Hepatocyte (in vitro differentiated cells): ENCODE measurements at regions not wholly inside any gene's neighbourhood (a gene's known extent, or its start where the extent isn't known, plus 50 kb on each side); places are given as distances from the start of the nearest gene placed in this dataset.

ENCODE experiments used
- DNase-seq: peaks from one replicate; pipeline ENCODE4 v3.0.0-alpha.2; 2016; ENCODE audit warnings: low spot score
- H2AFZ ChIP-seq: fragments of 200-600 bp; sonication (generic); 2 replicates; pipeline ENCODE4 v1.6.0; 2016; ENCODE audit warnings: antibody characterized with exemption, mild to moderate bottlenecking
- H3K27ac ChIP-seq: fragments of 200-600 bp; sonication (generic); 2 replicates; pipeline ENCODE4 v1.5.1; 2016; ENCODE audit warnings: mild to moderate bottlenecking
- H3K27me3 ChIP-seq: fragments of 200-600 bp; sonication (generic); 2 replicates; pipeline ENCODE4 v1.6.1; 2016
- H3K36me3 ChIP-seq: fragments of 200-600 bp; sonication (generic); replicated peaks from 2 replicates; pipeline ENCODE4 v1.5.1; 2016; ENCODE audit warnings: low read depth; ENCODE audit not compliant: insufficient read depth
- H3K4me1 ChIP-seq: fragments of 200-600 bp; sonication (generic); 2 replicates; pipeline ENCODE4 v1.5.1; 2016; ENCODE audit warnings: mild to moderate bottlenecking, moderate library complexity; ENCODE audit not compliant: insufficient read depth
- H3K4me2 ChIP-seq: fragments of 200-600 bp; sonication (generic); 2 replicates; pipeline ENCODE4 v1.6.0; 2016
- H3K4me3 ChIP-seq: fragments of 200-600 bp; sonication (generic); 2 replicates; pipeline ENCODE4 v1.5.1; 2016; ENCODE audit warnings: mild to moderate bottlenecking
- H3K79me2 ChIP-seq: fragments of 200-600 bp; sonication (generic); 2 replicates; pipeline ENCODE4 v1.6.0; 2017; ENCODE audit warnings: mild to moderate bottlenecking
- H3K9me2 ChIP-seq: fragments of 200-600 bp; sonication (generic); replicated peaks from 2 replicates; pipeline ENCODE4 v1.6.0; 2017; ENCODE audit warnings: mild to moderate bottlenecking; ENCODE audit not compliant: insufficient read depth
- H3K9me3 ChIP-seq: fragments of 200-600 bp; sonication (generic); 2 replicates; pipeline ENCODE4 v1.5.1; 2016; ENCODE audit warnings: low read depth, mild to moderate bottlenecking
- H4K20me1 ChIP-seq: fragments of 200-600 bp; sonication (generic); 2 replicates; pipeline ENCODE4 v1.6.0; 2016; ENCODE audit warnings: mild to moderate bottlenecking; ENCODE audit not compliant: insufficient read depth, poor library complexity, severe bottlenecking
- CTCF ChIP-seq: fragments of 200-600 bp; sonication (generic); IDR thresholded peaks from 2 replicates; pipeline ENCODE4 v1.5.1; 2016; ENCODE audit warnings: antibody characterized with exemption, mild to moderate bottlenecking; ENCODE audit not compliant: poor library complexity
- EZH2 ChIP-seq: fragments of 200-600 bp; sonication (generic); IDR thresholded peaks from 2 replicates; pipeline ENCODE4 v1.6.1; 2016; ENCODE audit warnings: antibody characterized with exemption, mild to moderate bottlenecking, borderline replicate concordance
- EZH2phosphoT487 ChIP-seq: fragments of 200-600 bp; sonication (generic); IDR thresholded peaks from one replicate; pipeline ENCODE4 v1.6.1; 2018; ENCODE audit warnings: antibody characterized with exemption, mild to moderate bottlenecking, low read depth, moderate library complexity; ENCODE audit not compliant: unreplicated experiment, severe bottlenecking
- WGBS: methylation state at CpG from one replicate; pipeline ENCODE4 v1.1.6; 2016; ENCODE audit warnings: low lambda C conversion rate; ENCODE audit errors: missing lambda C conversion rate; 5-methylcytosine and 5-hydroxymethylcytosine counted together

- Histone ChIP-seq H3K27me3 (no peaks in the 10 kb centered on the region), H3K4me2 (no peak overlapping the region), H3K27ac (no peak overlapping the region), H3K9me2 (no peaks in the 10 kb centered on the region), H3K79me2 (no peaks in the 10 kb centered on the region), H3K9me3 (peaks cover 5% of the 10 kb centered on the region), H3K4me3 (no peak overlapping the region), H3K4me1 (no peaks in the 10 kb centered on the region), H3K36me3 (no peaks in the 10 kb centered on the region), H4K20me1 (no peaks in the 10 kb centered on the region), H2AFZ (no peak overlapping the region)
- DNase-seq, result no peak
- TF ChIP-seq CTCF (no peak), EZH2phosphoT487 (no peak), EZH2 (no peak)
- WGBS, result 79% methylated on average over 5 of the region's 5 CpGs
Measured at GRCh38 chr21:32920474-32920873, 105.3 kb upstream of the OLIG2 start.

- DNase-seq, result no peak
- no peaks in the 10 kb centered on the region for H3K27me3 ChIP-seq
- H3K4me3 ChIP-seq, result no peak overlapping the region
- H3K79me2 ChIP-seq, result no peaks in the 10 kb centered on the region
- 73% methylated on average over 7 of the region's 7 CpGs for WGBS
- no peak overlapping the region for H3K27ac ChIP-seq
- TF ChIP-seq CTCF (no peak), EZH2phosphoT487 (no peak), EZH2 (no peak)
- no peaks in the 10 kb centered on the region for H3K9me2 ChIP-seq
- H3K36me3 ChIP-seq, result no peaks in the 10 kb centered on the region
- no peaks in the 10 kb centered on the region for H4K20me1 ChIP-seq
- H3K4me2 ChIP-seq, result no peak overlapping the region
- no peaks in the 10 kb centered on the region for H3K4me1 ChIP-seq
- no peak overlapping the region for H2AFZ ChIP-seq
- peaks cover 5% of the 10 kb centered on the region for H3K9me3 ChIP-seq
Measured at GRCh38 chr21:32921632-32922230, 104.0 kb upstream of the OLIG2 start.

- no peaks in the 10 kb centered on the region for H3K4me1 ChIP-seq
- H3K36me3 ChIP-seq, result no peaks in the 10 kb centered on the region
- no peak overlapping the region for H3K4me3 ChIP-seq
- H3K9me2 ChIP-seq, result no peaks in the 10 kb centered on the region
- no peaks in the 10 kb centered on the region for H4K20me1 ChIP-seq
- no peaks in the 10 kb centered on the region for H3K27me3 ChIP-seq
- H2AFZ ChIP-seq, result no peak overlapping the region
- peaks cover 5% of the 10 kb centered on the region for H3K9me3 ChIP-seq
- no peak for DNase-seq
- TF ChIP-seq EZH2phosphoT487 (no peak), EZH2 (no peak), CTCF (no peak)
- H3K79me2 ChIP-seq, result no peaks in the 10 kb centered on the region
- H3K4me2 ChIP-seq, result no peak overlapping the region
- H3K27ac ChIP-seq, result no peak overlapping the region
Measured at GRCh38 chr21:32925098-32925497, 100.6 kb upstream of the OLIG2 start.

- H3K79me2 ChIP-seq, result no peaks in the 10 kb centered on the region
- H3K4me1 ChIP-seq, result no peaks in the 10 kb centered on the region
- H3K36me3 ChIP-seq, result no peaks in the 10 kb centered on the region
- H3K27me3 ChIP-seq, result no peaks in the 10 kb centered on the region
- H3K9me2 ChIP-seq, result no peaks in the 10 kb centered on the region
- no peak overlapping the region for H3K27ac ChIP-seq
- H4K20me1 ChIP-seq, result no peaks in the 10 kb centered on the region
- H3K4me3 ChIP-seq, result no peak overlapping the region
- WGBS, result 76% methylated on average over 2 of the region's 2 CpGs
- no peak for DNase-seq
- H3K9me3 ChIP-seq, result peaks cover 5% of the 10 kb centered on the region
- H3K4me2 ChIP-seq, result no peak overlapping the region
- TF ChIP-seq EZH2phosphoT487 (no peak), CTCF (no peak)
- H2AFZ ChIP-seq, result no peak overlapping the region
Measured at GRCh38 chr21:32929633-32930038, 96.1 kb upstream of the OLIG2 start.
